Suppressor macrophage treated with lipopolysaccharide for 1 hour (primary cell): ENCODE measurements at regions not wholly inside any gene's neighbourhood (a gene's known extent, or its start where the extent isn't known, plus 50 kb on each side); places are given as distances from the start of the nearest gene placed in this dataset.
"Not testable (repeated sequence)": the region's sequence is repeated elsewhere in the genome, so short reads cannot be mapped to it uniquely, and the experiment has no call there.

Experiments
- DNase-seq, 3 donors: peaks; one replicate each; pipeline ENCODE4 v3.0.0-alpha.2; 2020 to 2022

DNA sequence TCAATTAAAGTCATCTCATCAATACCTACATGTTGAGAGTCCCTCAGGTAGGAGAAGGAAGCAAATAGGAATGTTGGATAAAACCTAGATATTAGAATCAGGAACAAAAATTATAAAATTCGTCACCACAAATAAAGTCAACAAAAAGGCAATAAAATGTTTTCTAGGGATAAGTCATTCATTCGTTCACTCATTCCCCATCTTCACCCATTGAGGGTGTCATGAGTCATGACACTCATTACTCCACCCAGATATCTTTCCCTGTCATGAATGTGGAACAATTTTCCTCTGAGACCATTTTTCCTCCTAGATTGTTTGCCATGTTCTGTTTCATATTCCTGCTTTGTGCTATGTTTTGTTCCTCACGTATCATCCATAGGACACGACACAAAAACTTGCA lies 50.9 kb upstream of the OLIG3 start:
- DNase-seq, result no peak

DNA sequence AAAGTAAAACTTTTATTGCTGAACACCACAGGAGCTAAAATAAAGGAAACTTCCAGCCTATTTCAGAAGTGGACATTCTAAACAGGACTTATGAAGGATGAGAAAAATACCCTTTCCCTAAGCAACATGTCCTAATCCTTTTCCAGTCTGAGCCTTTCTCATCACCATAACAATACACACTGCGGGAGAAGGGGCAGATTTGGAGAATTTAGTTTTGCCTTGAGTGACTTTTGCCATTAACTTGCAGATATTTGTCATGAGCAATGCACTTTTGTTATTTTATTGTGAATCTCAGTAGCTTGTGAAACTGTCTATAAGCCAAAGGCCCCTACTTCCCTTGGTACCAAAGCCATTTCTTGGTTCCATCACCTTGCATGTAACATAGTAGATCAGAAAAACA lies 53.0 kb upstream of the OLIG3 start:
- DNase-seq, result no peak

DNA sequence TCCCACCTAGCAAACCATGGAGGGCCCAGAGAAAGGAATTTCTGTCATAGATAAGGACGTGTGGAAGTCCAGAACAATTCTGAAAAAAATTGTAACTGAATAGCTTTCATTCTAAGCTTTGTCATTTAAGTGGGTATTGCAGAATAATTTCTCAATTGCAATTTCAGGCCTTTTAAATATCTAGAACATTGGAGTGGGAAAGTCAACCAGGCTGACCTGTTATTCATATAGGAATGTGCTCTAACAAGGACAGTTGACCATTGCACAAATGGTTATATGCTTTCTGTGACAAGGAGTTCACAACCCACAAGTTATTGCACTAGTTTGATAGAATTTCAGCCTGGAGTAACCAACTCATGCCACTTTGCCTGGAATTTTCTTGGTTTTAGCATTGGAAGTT lies 53.4 kb upstream of the OLIG3 start:
- DNase-seq, result no peak

DNA sequence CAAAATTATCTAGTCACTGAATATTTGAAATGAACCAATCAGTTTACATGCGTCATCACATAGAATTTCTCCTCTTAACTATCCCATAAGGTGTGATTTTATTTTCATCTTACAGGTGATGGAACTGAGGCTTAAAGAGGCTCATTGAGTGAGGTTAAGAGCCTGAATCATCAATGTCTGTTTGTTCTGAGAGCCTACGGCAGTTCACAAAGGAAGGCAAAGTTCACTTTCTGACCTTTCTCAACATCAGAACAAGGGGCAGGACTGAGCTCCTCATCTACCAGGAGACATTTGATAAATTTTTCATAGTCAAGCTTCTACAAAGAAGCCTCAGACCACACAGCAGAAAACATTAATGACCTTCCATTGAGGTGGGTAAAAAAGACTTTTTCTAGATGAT lies 54.9 kb upstream of the OLIG3 start:
- no peak for DNase-seq

DNA sequence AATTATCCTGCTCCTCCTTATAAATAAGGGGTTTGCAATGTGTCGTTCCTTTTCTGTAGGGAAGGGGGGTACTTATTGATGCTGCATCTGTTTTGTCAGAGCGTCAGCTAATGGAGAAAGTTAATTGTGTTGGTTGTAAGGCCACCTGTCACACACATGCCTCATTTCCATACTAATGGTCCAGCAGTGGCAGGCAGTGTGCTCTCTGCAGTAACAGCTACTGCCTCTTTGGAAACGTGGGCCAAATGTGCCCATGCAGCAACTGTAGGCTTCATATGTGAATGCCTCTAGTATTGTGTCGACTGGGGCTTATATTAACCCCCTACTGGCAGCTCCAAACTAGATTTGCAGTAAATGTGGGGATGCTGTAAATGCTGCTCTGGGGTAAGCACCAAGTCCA lies 56.3 kb upstream of the OLIG3 start:
- no peak for DNase-seq

DNA sequence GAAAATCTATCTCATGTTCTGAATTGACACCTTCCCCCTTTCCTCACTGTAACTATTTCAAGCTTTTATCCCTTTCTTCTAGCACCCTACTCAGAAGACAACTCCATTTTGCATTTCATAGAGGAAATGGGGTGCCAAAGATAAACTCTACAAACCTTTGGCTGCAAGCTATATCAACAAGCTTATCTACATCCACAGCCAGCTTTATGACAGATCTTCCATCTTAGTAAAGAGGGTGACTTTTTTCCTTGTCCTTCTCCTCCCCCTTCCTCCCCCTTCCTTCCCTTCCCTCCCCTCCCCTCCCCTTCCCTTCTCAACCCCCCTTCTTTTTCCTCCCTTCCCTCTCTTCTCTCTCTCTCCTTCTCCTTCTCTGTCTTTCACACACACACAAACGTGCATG lies 58.0 kb upstream of the OLIG3 start:
- no peak for DNase-seq

DNA sequence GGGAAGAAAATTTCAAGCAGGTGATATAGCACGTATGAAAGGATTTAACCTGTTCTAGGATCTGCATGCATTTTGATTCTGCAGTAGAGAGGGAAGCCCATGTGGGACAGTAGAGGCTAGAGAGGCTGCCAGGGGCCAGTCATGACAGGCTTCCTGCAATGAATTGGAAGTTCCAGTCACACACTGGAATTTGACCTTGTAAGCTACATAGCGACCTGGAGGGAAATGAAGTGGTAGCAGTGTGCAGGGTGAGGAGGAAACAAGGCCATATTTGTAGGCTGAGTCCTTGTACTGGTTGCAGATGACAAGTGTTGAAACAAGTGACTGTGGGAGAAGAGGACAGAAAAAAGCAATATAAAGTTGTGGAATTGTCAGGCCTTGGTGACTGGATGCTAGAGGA lies 58.6 kb upstream of the OLIG3 start:
- DNase-seq, result no peak

DNA sequence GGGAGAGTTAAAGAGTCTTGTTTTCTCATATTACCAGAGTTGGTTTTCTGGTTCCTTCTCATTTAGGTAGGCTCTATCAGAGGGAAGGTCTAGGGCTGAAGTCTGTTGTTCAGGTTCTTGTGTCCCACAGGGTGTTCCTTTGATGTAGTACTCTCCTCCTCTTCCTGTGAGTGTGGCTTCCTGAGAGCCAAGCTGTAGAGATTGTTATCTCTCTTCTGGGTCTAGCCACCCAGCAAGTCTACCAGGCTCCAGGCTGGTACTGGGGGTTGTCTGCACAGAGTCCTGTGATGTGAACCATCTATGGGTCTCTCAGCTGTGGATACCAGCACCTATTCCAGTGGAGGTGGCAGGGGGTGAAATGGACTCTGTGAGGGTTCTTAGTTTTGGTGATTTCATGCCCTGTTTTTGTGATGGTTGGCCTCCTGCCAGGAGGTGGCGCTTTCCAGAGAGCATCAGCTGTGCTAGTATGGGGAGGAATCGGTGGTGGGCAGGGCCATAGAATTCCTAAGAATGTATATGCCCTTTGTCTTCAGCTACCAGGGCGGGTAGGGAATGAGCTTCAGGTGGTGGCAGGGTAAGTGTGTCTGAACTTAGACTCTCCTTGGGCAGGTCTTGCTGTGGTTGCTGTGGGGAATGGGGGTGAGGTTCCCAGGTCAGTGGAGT lies 65.5 kb upstream of the OLIG3 start:
- peak in 1 of 3 donors; percentile 2 for DNase-seq

DNA sequence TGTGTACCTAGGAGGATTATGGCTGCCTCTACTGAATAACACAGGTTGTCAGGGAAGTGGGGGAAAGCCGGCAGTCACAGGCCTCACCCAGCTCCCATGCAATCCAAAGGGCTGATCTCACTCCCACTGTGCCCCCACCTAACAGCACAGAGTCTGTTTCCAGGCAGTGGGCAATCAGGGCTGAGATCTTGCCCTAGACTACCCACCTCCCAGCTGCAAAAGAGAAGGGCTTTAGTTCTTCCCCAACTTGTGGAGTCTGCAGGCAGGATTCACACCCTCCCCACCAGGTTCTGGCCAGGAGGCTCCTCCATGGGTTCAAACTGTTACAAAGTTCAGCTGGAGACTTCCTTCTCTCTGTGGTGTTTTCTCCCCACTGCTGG lies 66.0 kb upstream of the OLIG3 start:
- no peak for DNase-seq

DNA sequence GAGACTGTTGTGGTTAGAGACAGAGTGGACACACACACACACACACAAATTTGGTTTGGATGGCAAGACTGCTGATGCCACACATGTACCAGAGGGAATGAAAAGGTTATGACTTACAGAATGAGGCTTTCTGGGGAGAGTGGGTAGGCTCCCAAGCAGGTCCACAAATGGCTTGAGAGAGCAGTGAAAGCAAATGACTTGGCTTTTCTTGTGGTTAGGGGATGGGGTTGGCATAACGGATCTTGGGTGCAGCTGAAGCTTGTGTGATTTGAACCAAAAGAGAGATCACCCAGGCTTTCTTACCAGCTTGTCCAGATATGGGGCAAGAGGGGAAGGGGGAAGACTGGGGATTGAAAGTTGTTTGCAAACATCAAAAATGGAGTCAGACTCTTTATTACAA lies 73.9 kb upstream of the OLIG3 start:
- DNase-seq, result no peak

DNA sequence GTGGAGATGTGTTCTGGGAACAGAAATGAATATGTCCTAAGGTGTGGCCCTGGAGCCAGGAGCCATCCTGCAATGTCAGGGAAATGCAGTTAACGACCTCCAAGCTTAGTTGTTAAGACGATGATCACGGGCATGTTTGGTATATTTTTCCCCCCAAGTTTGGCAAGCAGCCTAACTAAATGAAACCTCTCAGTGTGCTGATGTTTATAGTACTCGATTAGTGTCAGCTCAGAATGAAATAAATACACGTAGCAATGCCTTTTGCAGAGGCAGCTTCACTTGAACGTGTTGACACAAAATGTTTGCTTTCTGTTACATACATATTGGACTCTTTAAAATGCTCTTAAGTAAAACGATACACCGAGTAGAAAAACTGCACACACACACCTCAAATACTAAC lies 76.2 kb upstream of the OLIG3 start:
- DNase-seq, result no peak

DNA sequence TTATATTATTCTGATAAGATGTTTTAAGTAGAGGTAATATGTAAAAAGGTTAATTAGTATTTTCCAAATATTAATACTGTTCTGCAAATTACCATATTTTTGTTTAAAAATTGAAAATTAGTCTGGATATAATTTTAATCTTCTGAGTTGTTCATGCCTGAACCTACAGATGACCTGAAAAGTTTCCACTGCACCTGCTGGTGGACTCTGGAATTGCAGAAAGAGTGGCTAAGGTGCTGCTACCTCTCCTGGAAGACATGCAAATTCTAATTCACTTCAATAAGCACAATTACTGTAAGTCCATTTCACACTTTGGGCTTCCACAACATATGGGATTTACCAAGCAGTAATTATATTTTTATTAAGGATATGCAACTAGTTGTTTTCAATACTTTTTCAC lies 77.7 kb upstream of the OLIG3 start:
- DNase-seq, result peak; percentile 27 to 41 (median 36)

DNA sequence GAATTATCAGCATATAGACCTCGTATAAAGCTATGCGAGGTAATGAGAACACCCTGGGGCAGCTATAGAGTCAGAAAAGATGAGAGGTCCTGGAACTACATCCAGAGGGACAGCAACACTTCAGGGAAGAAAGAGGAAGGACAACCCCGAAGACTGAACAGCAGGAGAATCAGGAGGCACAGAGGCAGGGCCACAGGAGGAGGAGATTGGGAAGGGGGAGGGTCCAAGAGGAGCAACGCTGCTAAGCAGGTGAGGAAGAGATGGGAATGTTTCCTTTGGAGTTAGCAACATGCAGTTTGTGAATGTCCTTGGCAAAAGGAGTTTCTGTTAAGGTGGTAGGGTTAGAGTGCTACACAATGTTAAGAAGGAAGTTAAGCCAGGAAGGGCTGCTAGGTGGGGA lies 79.5 kb upstream of the OLIG3 start:
- DNase-seq, result no peak

DNA sequence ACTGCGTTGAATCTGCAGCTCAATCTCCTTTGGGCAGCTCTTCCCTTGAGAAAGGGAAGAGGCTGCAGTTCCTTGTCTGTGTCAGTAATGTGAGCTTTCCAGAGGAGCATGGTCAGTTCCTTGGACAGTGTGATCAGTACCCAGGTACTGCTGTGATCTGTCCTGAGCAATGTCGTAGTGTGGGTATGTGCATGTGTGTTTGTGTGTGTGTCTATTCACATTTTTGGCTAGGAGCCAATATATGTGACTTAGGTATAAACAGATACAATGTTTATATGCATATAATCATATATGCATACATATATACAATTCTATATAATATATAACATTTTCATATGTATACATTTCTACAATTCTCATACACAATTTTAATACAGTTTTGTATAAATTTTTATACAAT lies 85.4 kb upstream of the OLIG3 start:
- no peak for DNase-seq

DNA sequence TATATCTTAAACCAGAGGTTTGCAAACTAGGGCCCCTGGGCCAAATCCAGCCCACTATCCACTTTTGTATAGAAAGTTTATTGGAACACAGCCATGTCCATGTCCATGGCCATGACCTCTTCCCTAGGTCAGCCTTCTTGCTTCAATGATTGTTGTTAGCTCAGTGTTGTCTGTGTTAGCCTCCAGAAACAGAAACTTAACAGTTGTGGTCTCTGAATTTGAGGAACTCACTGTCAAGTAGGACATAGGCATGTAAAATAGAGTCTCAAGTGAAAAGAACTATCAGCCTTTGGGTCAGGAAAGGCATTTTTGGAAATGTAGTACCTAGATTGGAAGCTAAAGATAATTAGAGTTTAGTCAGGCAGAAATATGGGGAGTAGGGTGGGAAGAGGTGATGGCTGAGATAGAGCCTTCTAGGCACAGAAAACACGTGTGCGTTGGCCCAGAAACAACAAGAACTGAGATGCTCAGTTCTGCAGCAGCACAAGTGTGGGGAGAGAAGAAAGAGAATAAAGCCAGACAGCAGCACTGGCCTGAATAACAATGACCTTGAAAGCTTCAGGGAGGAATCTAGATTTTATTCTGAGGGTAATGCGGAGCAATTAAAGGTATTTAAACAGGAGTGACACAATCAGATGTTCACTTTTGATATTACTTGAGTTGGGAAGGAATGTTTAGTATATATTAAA lies 87.0 kb upstream of the OLIG3 start:
- DNase-seq, result no peak

DNA sequence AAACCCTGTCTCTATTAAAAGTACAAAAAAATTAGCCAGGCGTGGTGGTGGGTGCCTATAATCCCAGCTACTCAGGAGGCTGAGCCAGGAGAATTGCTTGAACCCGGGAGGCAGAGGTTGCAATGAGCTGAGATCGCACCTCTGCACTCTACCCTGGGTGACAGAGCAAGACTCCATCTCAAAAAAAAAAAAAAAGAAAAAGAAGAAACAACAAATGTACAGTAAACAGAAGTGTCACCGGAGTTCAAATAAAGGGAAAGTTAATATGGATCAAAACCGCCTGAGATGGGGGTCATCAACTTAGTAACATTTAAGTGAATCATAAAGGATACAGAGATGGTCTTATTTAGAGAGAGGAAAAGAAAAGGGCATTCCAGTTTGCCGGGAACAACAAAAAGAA lies 89.3 kb upstream of the OLIG3 start:
- not testable (repeated sequence) for DNase-seq

DNA sequence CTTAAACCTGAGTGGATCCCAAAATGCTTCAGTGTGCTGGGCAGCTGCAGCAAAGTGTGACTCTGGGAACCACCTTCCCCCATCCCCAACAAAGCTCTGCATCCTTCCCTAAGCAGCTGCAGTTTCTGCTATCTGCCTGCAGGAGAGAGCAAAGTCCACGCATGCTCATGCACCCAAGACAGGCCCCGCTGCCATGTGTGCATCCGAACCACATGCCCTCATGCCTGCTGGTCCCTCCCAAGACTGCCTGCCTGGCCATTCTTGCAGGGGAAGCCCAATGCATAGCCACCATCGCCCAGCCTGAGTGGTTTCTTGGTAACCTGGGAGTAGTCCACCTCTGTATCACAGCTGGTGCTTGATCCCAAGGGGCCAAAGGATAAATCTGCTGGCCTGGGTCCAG lies 94.3 kb upstream of the OLIG3 start:
- DNase-seq, result no peak

DNA sequence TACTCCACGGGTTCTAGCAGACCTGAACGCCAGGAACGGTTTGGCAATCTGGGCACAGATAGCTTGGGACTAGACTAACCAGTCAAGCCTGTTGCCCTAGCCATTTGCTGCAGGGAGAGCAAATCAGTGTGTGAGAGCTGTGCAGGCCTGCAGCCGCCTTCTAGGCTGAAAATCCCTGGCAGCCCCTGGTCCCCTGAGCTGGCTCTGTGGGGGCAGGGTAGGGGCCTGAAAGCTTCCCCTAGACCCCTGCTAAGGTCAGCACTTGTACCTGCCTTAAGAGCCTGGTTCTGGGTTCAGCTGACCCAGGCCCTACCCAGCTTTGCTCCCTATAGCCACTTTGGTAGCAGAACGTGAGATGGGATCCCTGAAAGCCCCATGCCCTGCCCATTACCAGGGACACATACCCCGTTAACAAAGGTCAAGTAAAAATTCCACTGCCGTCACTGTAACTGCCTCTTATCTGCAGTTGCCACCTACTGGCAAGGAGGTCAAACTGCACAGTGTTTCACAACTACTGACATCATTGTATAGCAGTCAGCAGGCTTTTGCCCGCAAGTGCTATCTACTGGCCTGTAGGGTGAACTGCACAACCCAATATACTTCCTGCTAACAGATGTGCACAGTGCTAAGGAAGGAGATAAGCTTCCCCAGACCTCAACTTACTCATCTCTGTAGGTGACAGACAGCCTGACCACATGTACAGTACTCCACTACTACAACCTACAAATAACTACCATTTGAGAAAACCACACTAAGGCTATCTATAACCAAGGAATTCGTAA lies 95.1 kb upstream of the OLIG3 start:
- peak; percentile 60 to 76 (median 67) for DNase-seq

DNA sequence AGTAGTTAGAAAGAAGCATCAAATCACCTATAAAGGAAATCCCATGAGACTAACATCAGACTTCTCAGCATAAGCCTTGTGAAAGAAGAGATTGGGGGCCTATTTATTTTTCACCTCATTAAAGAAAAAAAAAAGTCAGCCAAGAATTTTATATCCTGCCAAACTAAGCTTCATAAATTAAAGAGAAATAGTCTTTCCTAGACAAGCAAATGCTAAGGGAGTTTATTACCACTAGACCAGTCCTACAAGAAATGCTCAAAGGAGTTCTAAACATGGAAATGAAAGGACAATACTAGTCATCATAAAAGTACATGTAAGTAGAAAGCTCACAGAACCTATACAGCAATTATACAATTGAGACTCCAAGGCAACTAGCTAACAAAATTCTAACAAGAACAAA lies 96.5 kb upstream of the OLIG3 start:
- no peak for DNase-seq

DNA sequence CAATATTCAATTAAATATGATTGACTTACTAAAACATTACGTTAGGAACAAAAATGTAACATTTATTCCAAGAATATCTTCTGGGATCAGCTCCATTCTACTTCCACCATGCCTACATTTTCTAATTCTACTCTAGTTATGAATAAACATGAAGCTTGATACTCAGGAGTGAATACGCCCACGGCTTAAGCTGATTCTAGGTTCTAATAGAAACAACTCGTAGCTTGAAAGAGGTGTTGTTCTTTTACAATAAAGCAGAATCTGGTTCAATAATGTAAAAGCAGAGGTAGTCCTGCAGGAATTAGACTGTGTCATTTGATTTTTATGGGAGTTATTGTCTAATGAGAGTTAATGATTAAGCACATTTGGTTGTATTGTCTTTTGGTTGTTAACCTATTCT lies 107.3 kb upstream of the OLIG3 start:
- no peak for DNase-seq

DNA sequence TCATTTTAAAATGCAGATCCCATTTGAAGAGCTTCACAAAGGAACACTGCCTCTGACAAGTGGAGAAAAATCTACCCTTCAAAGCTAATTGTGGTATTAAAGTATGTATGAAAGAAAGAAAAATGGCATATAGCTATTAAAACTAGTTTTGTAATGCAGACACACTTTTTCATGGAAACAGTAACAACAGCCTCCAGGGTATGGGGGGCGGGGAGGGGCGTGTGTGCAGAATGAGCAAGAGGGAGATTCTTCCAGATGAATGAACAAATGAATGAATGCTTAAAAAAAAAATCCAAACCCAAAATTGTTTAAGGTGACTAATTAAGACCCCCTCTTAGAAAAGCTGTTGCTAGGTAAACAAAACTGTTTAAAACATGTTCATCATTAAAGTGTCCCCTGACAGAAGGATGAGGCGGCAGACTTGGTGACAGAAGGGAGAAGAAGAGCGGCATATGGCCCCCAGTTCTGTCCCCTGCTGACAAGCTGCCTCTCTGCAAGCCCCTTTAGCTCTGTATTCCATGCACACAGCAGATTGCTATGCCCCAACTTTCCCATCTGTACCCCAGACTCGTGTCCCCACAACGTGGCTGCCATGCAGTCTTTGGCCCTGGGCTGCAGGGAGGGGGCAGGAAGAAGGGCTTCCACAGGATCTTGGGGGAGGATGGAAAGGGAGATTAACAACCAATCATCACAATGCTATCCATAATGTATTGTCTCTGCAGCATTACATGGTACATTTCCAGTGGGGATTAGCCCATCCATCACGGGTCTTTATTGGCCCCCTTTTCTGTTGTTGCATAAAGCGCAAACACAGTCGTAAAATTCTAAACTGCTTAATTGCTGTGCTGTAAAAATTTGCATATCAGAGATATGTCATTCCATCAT lies 108.4 kb upstream of the OLIG3 start:
- DNase-seq, result no peak

DNA sequence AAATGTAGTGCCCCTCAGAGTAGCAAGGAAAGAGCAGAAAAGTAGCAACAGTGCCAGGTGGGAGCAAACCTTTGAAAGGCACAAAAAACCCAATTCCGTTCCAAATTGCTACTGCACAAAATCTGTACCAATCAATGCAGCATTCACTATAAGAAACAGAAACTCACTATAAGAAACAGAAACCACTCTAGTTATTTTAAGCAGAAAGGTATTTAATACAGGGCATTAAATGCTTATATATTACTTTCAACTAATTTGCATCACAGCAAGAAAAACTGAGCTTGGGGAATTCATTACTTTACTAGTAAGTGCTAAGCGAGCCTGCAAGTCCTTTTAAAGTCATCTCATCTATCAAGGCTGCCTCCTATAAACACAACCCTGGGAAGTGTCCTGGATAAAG lies 116.5 kb upstream of the OLIG3 start:
- no peak for DNase-seq

DNA sequence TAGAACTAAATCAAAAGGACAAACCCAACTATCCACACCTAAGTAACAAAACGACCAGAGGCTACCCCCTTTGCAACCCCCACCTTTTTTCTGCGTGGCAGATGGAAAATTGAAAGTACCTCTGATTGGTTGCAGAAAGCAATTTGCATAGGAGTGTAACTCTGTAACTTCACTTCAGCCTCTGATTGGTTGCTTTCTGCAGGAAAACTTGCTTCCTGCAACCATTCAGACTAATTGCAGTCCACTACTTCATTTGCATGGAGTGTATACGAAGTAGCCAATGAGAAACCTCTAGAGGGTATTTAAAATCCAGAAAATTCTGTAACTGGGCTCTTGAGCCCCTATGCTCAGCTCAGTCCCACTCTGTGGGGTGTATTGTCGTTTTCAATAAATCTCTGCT lies 129.1 kb upstream of the OLIG3 start:
- no peak for DNase-seq
